ENCODE measurements at regions not wholly inside any gene's neighbourhood (a gene's known extent, or its start where the extent isn't known, plus 50 kb on each side); places are given as distances from the start of the nearest gene placed in this dataset.

- H3K9me3 ChIP-seq (ENCODE audit: insufficient read depth, low read depth, low read length), result no peaks in the 10 kb centered on the region
- no peak overlapping the region for H3K27ac ChIP-seq (ENCODE audit: low read length)
- H3K9ac ChIP-seq (ENCODE audit: low read depth, low read length), result no peak overlapping the region
- no peaks in the 10 kb centered on the region for H3K36me3 ChIP-seq (ENCODE audit: insufficient read depth, low read depth, low read length)
- H3K4me1 ChIP-seq (ENCODE audit: insufficient read depth, low read length), result no peaks in the 10 kb centered on the region
- H3K27me3 ChIP-seq (ENCODE audit: insufficient read depth, low read length), result no peaks in the 10 kb centered on the region
- no peak overlapping the region for H3K4me3 ChIP-seq (ENCODE audit: low read length)
Measured at GRCh38 chr4:26120098-26120825, 200.6 kb upstream of the RBPJ start.

GRCh38 chr4:26122690-26123089 is 198.1 kb upstream of the RBPJ start:
- no peaks in the 10 kb centered on the region for H3K27me3 ChIP-seq (ENCODE audit: insufficient read depth, low read length)
- no peak overlapping the region for H3K9ac ChIP-seq (ENCODE audit: low read depth, low read length)
- no peaks in the 10 kb centered on the region for H3K36me3 ChIP-seq (ENCODE audit: insufficient read depth, low read depth, low read length)
- H3K27ac ChIP-seq (ENCODE audit: low read length), result no peak overlapping the region
- H3K4me3 ChIP-seq (ENCODE audit: low read length), result no peak overlapping the region
- H3K4me1 ChIP-seq (ENCODE audit: insufficient read depth, low read length), result no peaks in the 10 kb centered on the region
- no peaks in the 10 kb centered on the region for H3K9me3 ChIP-seq (ENCODE audit: insufficient read depth, low read depth, low read length)

GRCh38 chr4:26124753-26125321 is 196.0 kb upstream of the RBPJ start:
- Histone ChIP-seq H3K9ac (ENCODE audit: low read depth, low read length) (no peak overlapping the region), H3K4me1 (ENCODE audit: insufficient read depth, low read length) (no peaks in the 10 kb centered on the region), H3K27me3 (ENCODE audit: insufficient read depth, low read length) (no peaks in the 10 kb centered on the region), H3K36me3 (ENCODE audit: insufficient read depth, low read depth, low read length) (no peaks in the 10 kb centered on the region), H3K27ac (ENCODE audit: low read length) (no peak overlapping the region), H3K4me3 (ENCODE audit: low read length) (no peak overlapping the region), H3K9me3 (ENCODE audit: insufficient read depth, low read depth, low read length) (no peaks in the 10 kb centered on the region)

GRCh38 chr4:26126143-26126718 is 194.6 kb upstream of the RBPJ start:
- Histone ChIP-seq H3K36me3 (ENCODE audit: insufficient read depth, low read depth, low read length) (no peaks in the 10 kb centered on the region), H3K4me3 (ENCODE audit: low read length) (no peak overlapping the region), H3K27ac (ENCODE audit: low read length) (no peak overlapping the region), H3K4me1 (ENCODE audit: insufficient read depth, low read length) (no peaks in the 10 kb centered on the region), H3K9me3 (ENCODE audit: insufficient read depth, low read depth, low read length) (no peaks in the 10 kb centered on the region), H3K9ac (ENCODE audit: low read depth, low read length) (no peak overlapping the region), H3K27me3 (ENCODE audit: insufficient read depth, low read length) (no peaks in the 10 kb centered on the region)

GRCh38 chr4:26126994-26127393 is 193.8 kb upstream of the RBPJ start:
- no peaks in the 10 kb centered on the region for H3K4me1 ChIP-seq (ENCODE audit: insufficient read depth, low read length)
- H3K9ac ChIP-seq (ENCODE audit: low read depth, low read length), result no peak overlapping the region
- H3K36me3 ChIP-seq (ENCODE audit: insufficient read depth, low read depth, low read length), result no peaks in the 10 kb centered on the region
- no peak overlapping the region for H3K4me3 ChIP-seq (ENCODE audit: low read length)
- H3K27me3 ChIP-seq (ENCODE audit: insufficient read depth, low read length), result no peaks in the 10 kb centered on the region
- no peak overlapping the region for H3K27ac ChIP-seq (ENCODE audit: low read length)
- no peaks in the 10 kb centered on the region for H3K9me3 ChIP-seq (ENCODE audit: insufficient read depth, low read depth, low read length)

GRCh38 chr4:26127851-26128337 is 192.9 kb upstream of the RBPJ start:
- no peak overlapping the region for H3K27ac ChIP-seq (ENCODE audit: low read length)
- no peaks in the 10 kb centered on the region for H3K27me3 ChIP-seq (ENCODE audit: insufficient read depth, low read length)
- no peaks in the 10 kb centered on the region for H3K4me1 ChIP-seq (ENCODE audit: insufficient read depth, low read length)
- no peaks in the 10 kb centered on the region for H3K36me3 ChIP-seq (ENCODE audit: insufficient read depth, low read depth, low read length)
- no peak overlapping the region for H3K4me3 ChIP-seq (ENCODE audit: low read length)
- H3K9ac ChIP-seq (ENCODE audit: low read depth, low read length), result no peak overlapping the region
- H3K9me3 ChIP-seq (ENCODE audit: insufficient read depth, low read depth, low read length), result no peaks in the 10 kb centered on the region

GRCh38 chr4:26130173-26130572 is 190.6 kb upstream of the RBPJ start:
- no peak overlapping the region for H3K9ac ChIP-seq (ENCODE audit: low read depth, low read length)
- no peak overlapping the region for H3K27ac ChIP-seq (ENCODE audit: low read length)
- H3K4me1 ChIP-seq (ENCODE audit: insufficient read depth, low read length), result no peaks in the 10 kb centered on the region
- H3K9me3 ChIP-seq (ENCODE audit: insufficient read depth, low read depth, low read length), result no peaks in the 10 kb centered on the region
- H3K27me3 ChIP-seq (ENCODE audit: insufficient read depth, low read length), result no peaks in the 10 kb centered on the region
- H3K4me3 ChIP-seq (ENCODE audit: low read length), result no peak overlapping the region
- no peaks in the 10 kb centered on the region for H3K36me3 ChIP-seq (ENCODE audit: insufficient read depth, low read depth, low read length)

- no peaks in the 10 kb centered on the region for H3K36me3 ChIP-seq (ENCODE audit: insufficient read depth, low read depth, low read length)
- no peak overlapping the region for H3K27ac ChIP-seq (ENCODE audit: low read length)
- no peak overlapping the region for H3K9ac ChIP-seq (ENCODE audit: low read depth, low read length)
Measured at GRCh38 chr4:26130841-26131432, 189.9 kb upstream of the RBPJ start.

GRCh38 chr4:26131711-26132110 is 189.1 kb upstream of the RBPJ start:
- Histone ChIP-seq H3K4me3 (ENCODE audit: low read length) (no peak overlapping the region), H3K27me3 (ENCODE audit: insufficient read depth, low read length) (no peaks in the 10 kb centered on the region), H3K9me3 (ENCODE audit: insufficient read depth, low read depth, low read length) (no peaks in the 10 kb centered on the region), H3K9ac (ENCODE audit: low read depth, low read length) (no peak overlapping the region), H3K36me3 (ENCODE audit: insufficient read depth, low read depth, low read length) (no peaks in the 10 kb centered on the region), H3K27ac (ENCODE audit: low read length) (no peak overlapping the region), H3K4me1 (ENCODE audit: insufficient read depth, low read length) (no peaks in the 10 kb centered on the region)

More at GRCh38 chr4:26130841-26131432, 189.9 kb upstream of the RBPJ start:
- Histone ChIP-seq H3K4me1 (ENCODE audit: insufficient read depth, low read length) (no peaks in the 10 kb centered on the region), H3K27me3 (ENCODE audit: insufficient read depth, low read length) (no peaks in the 10 kb centered on the region), H3K4me3 (ENCODE audit: low read length) (no peak overlapping the region), H3K9me3 (ENCODE audit: insufficient read depth, low read depth, low read length) (no peaks in the 10 kb centered on the region)

GRCh38 chr4:26132858-26133257 is 188.0 kb upstream of the RBPJ start:
- Histone ChIP-seq H3K36me3 (ENCODE audit: insufficient read depth, low read depth, low read length) (no peaks in the 10 kb centered on the region), H3K9ac (ENCODE audit: low read depth, low read length) (no peak overlapping the region), H3K9me3 (ENCODE audit: insufficient read depth, low read depth, low read length) (no peaks in the 10 kb centered on the region), H3K4me1 (ENCODE audit: insufficient read depth, low read length) (no peaks in the 10 kb centered on the region), H3K27me3 (ENCODE audit: insufficient read depth, low read length) (no peaks in the 10 kb centered on the region), H3K4me3 (ENCODE audit: low read length) (no peak overlapping the region), H3K27ac (ENCODE audit: low read length) (no peak overlapping the region)

GRCh38 chr4:26133840-26134239 is 187.0 kb upstream of the RBPJ start:
- H3K4me3 ChIP-seq (ENCODE audit: low read length), result no peak overlapping the region
- H3K36me3 ChIP-seq (ENCODE audit: insufficient read depth, low read depth, low read length), result no peaks in the 10 kb centered on the region
- H3K9ac ChIP-seq (ENCODE audit: low read depth, low read length), result no peak overlapping the region
- H3K9me3 ChIP-seq (ENCODE audit: insufficient read depth, low read depth, low read length), result no peaks in the 10 kb centered on the region
- no peak overlapping the region for H3K27ac ChIP-seq (ENCODE audit: low read length)
- no peaks in the 10 kb centered on the region for H3K4me1 ChIP-seq (ENCODE audit: insufficient read depth, low read length)
- H3K27me3 ChIP-seq (ENCODE audit: insufficient read depth, low read length), result no peaks in the 10 kb centered on the region

- Histone ChIP-seq H3K4me1 (ENCODE audit: insufficient read depth, low read length) (no peaks in the 10 kb centered on the region), H3K4me3 (ENCODE audit: low read length) (no peak overlapping the region), H3K27ac (ENCODE audit: low read length) (no peak overlapping the region), H3K9me3 (ENCODE audit: insufficient read depth, low read depth, low read length) (no peaks in the 10 kb centered on the region), H3K36me3 (ENCODE audit: insufficient read depth, low read depth, low read length) (no peaks in the 10 kb centered on the region), H3K27me3 (ENCODE audit: insufficient read depth, low read length) (no peaks in the 10 kb centered on the region), H3K9ac (ENCODE audit: low read depth, low read length) (no peak overlapping the region)
Measured at GRCh38 chr4:26135331-26135730, 185.5 kb upstream of the RBPJ start.
